ENCODE measurements at regions not wholly inside any gene's neighbourhood (a gene's known extent, or its start where the extent isn't known, plus 50 kb on each side); places are given as distances from the start of the nearest gene placed in this dataset.

DNA sequence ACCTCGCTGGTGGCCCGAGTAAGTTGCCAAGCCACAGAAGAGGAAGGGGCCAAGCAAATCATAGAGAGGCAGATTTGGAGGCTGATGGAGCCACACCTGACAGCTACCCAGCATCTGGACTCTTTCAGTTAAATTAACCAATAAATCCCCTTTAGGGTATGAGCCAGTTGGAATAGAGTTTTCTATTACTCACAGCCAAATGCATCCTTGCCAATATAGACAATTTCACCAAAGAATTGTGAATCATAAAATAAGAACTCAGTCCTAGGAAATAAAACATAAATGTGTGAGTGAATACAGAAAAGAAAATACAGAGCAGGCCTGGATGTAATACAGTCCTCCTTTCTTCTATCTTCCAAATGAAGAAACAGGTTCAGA is 161.6 kb upstream of the ANKRD28 start:
- no peak overlapping the region for H3K4me3 ChIP-seq (ENCODE audit: low read depth, low read length)
- DNase-seq (ENCODE audit: low read depth) = no peak
- TF ChIP-seq, protein P1, sequence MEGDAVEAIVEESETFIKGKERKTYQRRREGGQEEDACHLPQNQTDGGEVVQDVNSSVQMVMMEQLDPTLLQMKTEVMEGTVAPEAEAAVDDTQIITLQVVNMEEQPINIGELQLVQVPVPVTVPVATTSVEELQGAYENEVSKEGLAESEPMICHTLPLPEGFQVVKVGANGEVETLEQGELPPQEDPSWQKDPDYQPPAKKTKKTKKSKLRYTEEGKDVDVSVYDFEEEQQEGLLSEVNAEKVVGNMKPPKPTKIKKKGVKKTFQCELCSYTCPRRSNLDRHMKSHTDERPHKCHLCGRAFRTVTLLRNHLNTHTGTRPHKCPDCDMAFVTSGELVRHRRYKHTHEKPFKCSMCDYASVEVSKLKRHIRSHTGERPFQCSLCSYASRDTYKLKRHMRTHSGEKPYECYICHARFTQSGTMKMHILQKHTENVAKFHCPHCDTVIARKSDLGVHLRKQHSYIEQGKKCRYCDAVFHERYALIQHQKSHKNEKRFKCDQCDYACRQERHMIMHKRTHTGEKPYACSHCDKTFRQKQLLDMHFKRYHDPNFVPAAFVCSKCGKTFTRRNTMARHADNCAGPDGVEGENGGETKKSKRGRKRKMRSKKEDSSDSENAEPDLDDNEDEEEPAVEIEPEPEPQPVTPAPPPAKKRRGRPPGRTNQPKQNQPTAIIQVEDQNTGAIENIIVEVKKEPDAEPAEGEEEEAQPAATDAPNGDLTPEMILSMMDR (IDR thresholded peaks at IDR 0.05; ENCODE audit: control insufficient read depth, extremely low read depth, insufficient read depth) = no peak

DNA sequence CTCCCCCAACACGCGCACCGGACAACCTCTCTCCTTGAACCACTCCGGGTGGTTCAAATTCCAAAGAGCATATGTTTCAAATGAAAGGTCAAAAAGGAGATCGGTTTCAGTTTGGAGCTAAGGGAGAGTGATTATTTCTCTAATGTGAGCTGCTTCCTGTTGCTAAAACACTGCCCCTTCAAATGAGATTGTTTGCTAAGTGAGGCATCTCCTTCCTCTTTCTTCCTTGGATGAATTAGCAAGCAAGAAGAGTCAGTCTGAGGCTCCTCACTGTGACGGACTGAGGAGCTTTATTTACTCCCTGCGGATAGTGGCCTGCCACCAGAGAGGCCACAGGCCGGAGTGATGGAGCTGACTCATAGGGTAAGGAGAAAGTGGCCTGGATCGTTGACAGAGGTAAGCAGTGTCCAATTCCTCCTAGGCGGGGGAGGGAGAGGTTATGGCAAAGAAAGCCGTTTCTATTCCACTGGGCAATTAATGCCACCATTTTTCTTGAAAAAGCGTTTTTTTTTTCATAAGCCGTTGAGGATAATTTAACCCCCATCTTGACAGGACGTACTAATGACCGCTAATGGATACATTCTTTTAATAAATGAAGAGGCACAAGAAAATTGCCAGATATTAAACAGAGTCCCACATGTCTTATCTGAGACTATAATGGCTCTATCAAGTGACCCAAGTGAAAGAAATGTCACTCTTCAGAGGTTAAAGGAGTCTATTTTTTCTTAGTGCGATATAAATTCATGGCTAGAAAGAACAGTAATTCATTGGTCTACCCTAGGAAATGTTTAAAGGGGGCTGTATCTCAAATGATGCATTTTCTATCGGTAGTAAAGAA is 167.0 kb upstream of the ANKRD28 start:
- no peak for DNase-seq (ENCODE audit: low read depth)
- no peak overlapping the region for H3K4me3 ChIP-seq (ENCODE audit: low read depth, low read length)
- TF ChIP-seq, protein P1 (IDR thresholded peaks at IDR 0.05; ENCODE audit: control insufficient read depth, extremely low read depth, insufficient read depth) = no peak

DNA sequence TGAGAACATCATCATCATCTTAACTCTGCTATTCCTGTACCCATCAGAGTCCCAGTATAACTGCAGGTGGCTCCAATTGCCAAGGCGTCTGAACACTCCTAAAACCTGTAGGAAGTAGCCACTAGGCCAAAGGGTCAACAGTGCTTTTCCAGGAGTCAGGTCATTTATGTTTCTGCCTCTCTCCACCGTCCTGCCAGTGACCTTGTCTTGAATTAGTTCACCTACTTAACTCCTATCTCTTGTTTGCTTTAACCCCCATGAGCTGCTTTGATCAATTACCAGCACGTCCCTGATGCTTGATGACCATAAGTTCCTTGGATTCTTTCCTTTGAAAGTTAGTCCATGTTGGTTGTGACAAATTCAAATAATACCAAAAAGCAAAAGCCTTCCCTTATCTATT is 169.8 kb upstream of the ANKRD28 start:
- no peak for DNase-seq (ENCODE audit: low read depth)
- TF ChIP-seq, protein P1 (IDR thresholded peaks at IDR 0.05; ENCODE audit: control insufficient read depth, extremely low read depth, insufficient read depth) = no peak
- no peak overlapping the region for H3K4me3 ChIP-seq (ENCODE audit: low read depth, low read length)

DNA sequence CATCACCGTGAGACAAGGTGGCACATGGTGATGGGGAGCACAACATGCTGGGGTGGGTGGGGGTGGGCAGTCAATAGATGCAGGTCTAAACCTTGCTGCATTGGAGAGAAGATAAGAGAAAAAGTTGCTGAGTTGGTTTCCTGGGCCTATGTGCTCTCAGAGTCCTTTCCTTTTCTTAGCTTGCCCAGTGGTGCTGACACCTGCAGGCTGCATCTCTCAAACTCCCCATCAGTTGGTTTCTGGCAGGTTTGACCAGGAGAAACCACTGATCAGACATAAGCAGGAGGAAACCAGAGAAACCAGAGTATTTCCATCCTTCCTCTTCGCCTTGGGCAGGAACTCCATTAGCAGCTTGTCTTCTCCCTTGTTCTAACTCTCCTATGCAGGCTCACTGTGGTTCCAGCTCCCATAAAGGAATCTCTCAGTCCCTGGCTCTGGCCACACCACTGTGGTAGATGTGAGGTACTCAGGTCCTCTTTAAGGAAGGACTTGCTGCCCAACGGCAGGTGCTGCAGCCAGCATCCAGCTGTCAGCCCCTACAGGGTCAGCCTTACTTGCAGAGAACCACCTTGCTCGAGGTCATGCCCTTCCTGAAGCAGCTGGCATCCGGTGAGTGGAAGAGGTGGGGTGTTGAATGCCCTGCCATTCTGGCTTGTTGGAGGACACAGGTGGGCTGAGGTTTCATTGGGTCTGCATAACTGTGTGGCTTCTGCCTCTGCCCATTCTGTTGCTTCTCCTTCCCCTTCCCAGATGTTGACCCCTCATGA is 172.3 kb upstream of the ANKRD28 start:
- H3K4me3 ChIP-seq (ENCODE audit: low read depth, low read length) = no peak overlapping the region
- TF ChIP-seq, protein P1 (IDR thresholded peaks at IDR 0.05; ENCODE audit: control insufficient read depth, extremely low read depth, insufficient read depth) = peak; percentile 4; the same call in 1 of the 2 replicates
- no peak for DNase-seq (ENCODE audit: low read depth)

DNA sequence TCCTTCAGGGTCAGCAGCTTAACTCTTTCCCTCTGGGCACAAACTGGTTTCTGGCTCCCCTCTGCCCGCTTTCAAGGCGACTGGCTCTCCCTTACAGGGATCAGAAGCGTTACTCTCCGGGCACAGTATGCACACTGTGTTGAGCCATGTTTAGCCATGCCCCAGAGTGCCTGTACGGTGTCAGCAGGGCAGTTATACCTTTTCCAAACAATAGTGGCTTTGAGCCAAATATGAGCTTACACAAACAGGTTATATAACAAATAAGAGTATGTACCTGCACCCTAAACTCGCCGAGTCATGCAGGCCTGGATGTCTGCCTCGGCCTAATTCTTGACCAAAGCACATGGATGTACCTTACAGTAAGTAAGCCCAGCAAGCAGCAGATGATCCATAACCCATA is 175.6 kb upstream of the ANKRD28 start:
- TF ChIP-seq, protein P1 (IDR thresholded peaks at IDR 0.05; ENCODE audit: control insufficient read depth, extremely low read depth, insufficient read depth) = no peak
- H3K4me3 ChIP-seq (ENCODE audit: low read depth, low read length) = no peak overlapping the region
- DNase-seq (ENCODE audit: low read depth) = no peak

DNA sequence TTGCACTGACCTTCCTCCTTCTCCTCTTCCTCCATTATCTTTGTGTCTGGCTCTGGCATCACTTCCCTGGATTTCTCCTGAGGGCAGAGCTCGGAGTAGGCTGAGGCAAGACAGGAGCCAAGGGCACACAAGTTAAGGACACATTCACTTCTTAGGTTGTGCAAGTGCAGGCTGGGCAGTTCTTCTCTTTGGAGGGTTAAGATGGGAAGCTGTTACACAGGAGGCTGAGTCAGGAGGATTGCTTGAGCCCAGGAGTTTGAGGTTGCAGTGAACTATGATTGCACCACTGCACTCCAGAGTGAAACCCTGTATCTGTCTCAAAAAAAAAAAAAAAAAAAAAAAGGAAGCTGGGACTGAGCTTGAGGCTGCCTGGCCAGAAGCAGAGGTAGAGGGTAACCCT is 176.2 kb upstream of the ANKRD28 start:
- TF ChIP-seq, protein P1 (IDR thresholded peaks at IDR 0.05; ENCODE audit: control insufficient read depth, extremely low read depth, insufficient read depth) = no peak
- no peak overlapping the region for H3K4me3 ChIP-seq (ENCODE audit: low read depth, low read length)
- no peak for DNase-seq (ENCODE audit: low read depth)

All from LNCaP clone FGC (cell line).